ENCODE measurements at regions not wholly inside any gene's neighbourhood (a gene's known extent, or its start where the extent isn't known, plus 50 kb on each side); places are given as distances from the start of the nearest gene placed in this dataset.

DNA sequence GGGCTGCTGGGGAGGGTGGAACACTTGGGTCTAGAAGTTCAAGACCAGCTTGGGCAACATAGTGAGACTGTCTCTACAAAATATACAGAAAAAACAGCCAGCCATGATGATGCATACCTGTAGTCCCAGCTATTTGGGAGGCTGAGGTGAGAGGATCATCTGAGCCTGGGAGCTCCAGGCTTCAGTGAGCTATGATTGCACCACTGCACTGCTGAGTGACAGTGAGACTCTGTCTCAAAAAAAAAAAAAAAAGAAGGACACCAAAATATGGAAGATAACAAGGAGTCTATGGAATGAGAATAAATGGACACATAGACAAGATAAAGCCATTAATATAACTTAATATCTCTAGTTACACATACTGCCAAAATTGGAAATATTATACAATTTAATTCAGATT is 62.7 kb upstream of the IL15 start:
- no peak for TF ChIP-seq YY1 (IDR thresholded peaks at IDR 0.05; ENCODE audit: insufficient read depth, insufficient read length)
- TF ChIP-seq SUZ12 (IDR thresholded peaks at IDR 0.05; ENCODE audit: extremely low read depth, insufficient read depth, insufficient read length): no peak

All from NT2/D1 (cell line).